Central memory CD8-positive, alpha-beta T cell (primary cell): ENCODE measurements at regions not wholly inside any gene's neighbourhood (a gene's known extent, or its start where the extent isn't known, plus 50 kb on each side); places are given as distances from the start of the nearest gene placed in this dataset.

ENCODE experiments used
- ATAC-seq: fragments of 150-1000 bp; cut with Tn5 transposase; replicated peaks from 2 replicates; pipeline ENCODE4 v1.10.0; 2022; ENCODE audit warnings: mild to moderate bottlenecking, moderate FRiP score, moderate number of reproducible peaks; ENCODE audit not compliant: poor library complexity, severe bottlenecking; ENCODE audit errors: extremely low read depth
- DNase-seq, 2 donors: peaks; one replicate each; pipeline ENCODE4 v3.0.0; 2021; ENCODE audit warnings: low spot score in 2 of 2
- H3K27ac Mint-ChIP-seq: one replicate; pipeline ENCODE4 v1.8.0; 2022; ENCODE audit warnings: low read depth, mild to moderate bottlenecking, moderate library complexity, mixed read lengths
- H3K27me3 Mint-ChIP-seq: one replicate; pipeline ENCODE4 v1.8.0; 2022; ENCODE audit warnings: mixed read lengths
- H3K36me3 Mint-ChIP-seq: one replicate; pipeline ENCODE4 v1.8.0; 2022; ENCODE audit warnings: mild to moderate bottlenecking, moderate library complexity, mixed read lengths; ENCODE audit not compliant: insufficient read depth
- H3K4me1 Mint-ChIP-seq: one replicate; pipeline ENCODE4 v1.8.0; 2022; ENCODE audit warnings: mixed read lengths
- H3K4me3 Mint-ChIP-seq: one replicate; pipeline ENCODE4 v1.8.0; 2022; ENCODE audit warnings: mild to moderate bottlenecking, moderate library complexity, mixed read lengths
- H3K9me3 Mint-ChIP-seq: one replicate; pipeline ENCODE4 v1.8.0; 2022; ENCODE audit warnings: mixed read lengths

- ATAC-seq = no peak
Measured at GRCh38 chr14:59087240-59087639, 101.2 kb upstream of the DAAM1 start.

DNA sequence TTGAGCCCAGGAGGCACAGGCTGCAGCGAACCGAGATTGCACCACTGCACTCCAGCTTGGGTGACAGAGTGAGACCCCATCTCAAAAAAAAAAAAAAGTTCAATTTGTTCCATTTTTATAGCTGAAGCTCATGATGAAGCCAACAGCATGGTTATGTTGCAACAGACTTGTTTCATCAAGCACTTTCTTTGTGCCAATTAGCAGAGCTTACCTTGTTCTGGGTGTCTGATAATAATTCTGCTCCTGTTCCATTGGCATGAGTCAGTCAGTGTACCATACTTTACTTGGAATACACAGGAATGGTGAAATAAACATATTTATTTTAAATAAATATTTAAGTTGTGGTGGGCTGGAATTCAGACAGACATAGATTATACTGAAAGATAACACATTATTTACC, 100.8 kb upstream of the DAAM1 start:
- Mint-ChIP-seq H3K27ac (no peak overlapping the region), H3K4me1 (no peaks in the 10 kb centered on the region), H3K36me3 (peaks cover 1% of the 10 kb centered on the region), H3K27me3 (peaks cover 27% of the 10 kb centered on the region), H3K4me3 (no peak overlapping the region), H3K9me3 (no peaks in the 10 kb centered on the region)
- no peak for DNase-seq
- ATAC-seq = no peak

More at GRCh38 chr14:59087240-59087639, 101.2 kb upstream of the DAAM1 start:
- DNase-seq = no peak
- Mint-ChIP-seq H3K4me1 (no peaks in the 10 kb centered on the region), H3K27me3 (peaks cover 23% of the 10 kb centered on the region), H3K36me3 (peaks cover 1% of the 10 kb centered on the region), H3K4me3 (no peak overlapping the region), H3K27ac (no peak overlapping the region), H3K9me3 (no peaks in the 10 kb centered on the region)

DNA sequence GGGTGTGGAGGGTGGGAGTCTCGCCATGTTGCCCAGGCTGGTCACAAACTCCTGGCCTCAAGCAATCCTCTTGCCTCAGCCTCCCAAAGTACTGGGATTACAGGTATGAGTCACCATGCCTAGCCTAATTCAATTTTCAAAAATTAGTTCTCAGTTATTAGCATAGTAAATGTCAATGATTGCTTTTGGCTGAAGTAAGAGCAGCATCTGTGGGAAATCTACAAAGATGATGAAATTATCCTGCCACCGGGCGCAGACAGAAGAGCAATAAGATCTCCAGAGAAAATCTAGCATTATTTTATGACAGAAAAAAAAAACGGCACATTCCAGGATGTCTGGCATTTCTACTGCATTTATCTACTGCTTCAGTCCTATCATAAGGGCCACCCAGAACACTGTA, 97.9 kb upstream of the DAAM1 start:
- Mint-ChIP-seq H3K9me3 (no peaks in the 10 kb centered on the region), H3K4me1 (no peaks in the 10 kb centered on the region), H3K27me3 (peaks cover 26% of the 10 kb centered on the region), H3K4me3 (no peak overlapping the region), H3K27ac (no peak overlapping the region), H3K36me3 (peaks cover under 1% of the 10 kb centered on the region)
- ATAC-seq (no peak), DNase-seq (no peak)

GRCh38 chr14:59091404-59091803, 97.1 kb upstream of the DAAM1 start:
- no peak for DNase-seq
- Mint-ChIP-seq H3K27ac (no peak overlapping the region), H3K4me1 (no peaks in the 10 kb centered on the region), H3K9me3 (no peaks in the 10 kb centered on the region), H3K4me3 (no peak overlapping the region), H3K36me3 (no peaks in the 10 kb centered on the region), H3K27me3 (peaks cover 26% of the 10 kb centered on the region)
- no peak for ATAC-seq

GRCh38 chr14:59091976-59092375, 96.5 kb upstream of the DAAM1 start:
- DNase-seq = no peak
- no peaks in the 10 kb centered on the region for H3K4me1 Mint-ChIP-seq
- ATAC-seq = no peak
- no peak overlapping the region for H3K4me3 Mint-ChIP-seq
- H3K9me3 Mint-ChIP-seq = no peaks in the 10 kb centered on the region
- no peaks in the 10 kb centered on the region for H3K36me3 Mint-ChIP-seq
- H3K27me3 Mint-ChIP-seq = peaks cover 26% of the 10 kb centered on the region
- H3K27ac Mint-ChIP-seq = no peak overlapping the region

GRCh38 chr14:59093902-59094301, 94.6 kb upstream of the DAAM1 start:
- no peaks in the 10 kb centered on the region for H3K9me3 Mint-ChIP-seq
- no peak for DNase-seq
- H3K36me3 Mint-ChIP-seq = no peaks in the 10 kb centered on the region
- H3K27ac Mint-ChIP-seq = no peak overlapping the region
- peaks cover 26% of the 10 kb centered on the region for H3K27me3 Mint-ChIP-seq
- H3K4me1 Mint-ChIP-seq = no peaks in the 10 kb centered on the region
- no peak for ATAC-seq
- no peak overlapping the region for H3K4me3 Mint-ChIP-seq

DNA sequence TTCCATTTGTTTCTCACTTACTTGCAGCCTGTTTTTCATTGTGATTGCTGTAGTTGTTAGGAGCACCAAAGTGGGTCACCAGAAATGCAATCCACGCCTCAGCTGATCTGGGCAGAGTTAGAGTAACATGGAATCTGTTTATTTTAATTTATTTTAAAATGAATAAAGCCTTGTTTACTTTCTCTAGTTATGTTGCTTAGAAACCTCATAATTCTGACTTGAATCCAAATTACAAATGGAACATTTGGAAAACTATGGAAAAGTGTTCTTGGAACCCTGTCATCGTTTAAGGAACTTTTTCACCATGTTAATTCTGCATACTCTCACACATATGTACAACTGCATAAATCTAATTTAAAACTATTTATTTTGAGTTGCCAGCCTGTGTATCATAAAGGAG, 92.2 kb upstream of the DAAM1 start:
- Mint-ChIP-seq H3K27me3 (peaks cover 33% of the 10 kb centered on the region), H3K9me3 (no peaks in the 10 kb centered on the region), H3K4me1 (no peaks in the 10 kb centered on the region), H3K27ac (no peak overlapping the region), H3K36me3 (no peaks in the 10 kb centered on the region), H3K4me3 (no peak overlapping the region)
- ATAC-seq (no peak), DNase-seq (no peak)

DNA sequence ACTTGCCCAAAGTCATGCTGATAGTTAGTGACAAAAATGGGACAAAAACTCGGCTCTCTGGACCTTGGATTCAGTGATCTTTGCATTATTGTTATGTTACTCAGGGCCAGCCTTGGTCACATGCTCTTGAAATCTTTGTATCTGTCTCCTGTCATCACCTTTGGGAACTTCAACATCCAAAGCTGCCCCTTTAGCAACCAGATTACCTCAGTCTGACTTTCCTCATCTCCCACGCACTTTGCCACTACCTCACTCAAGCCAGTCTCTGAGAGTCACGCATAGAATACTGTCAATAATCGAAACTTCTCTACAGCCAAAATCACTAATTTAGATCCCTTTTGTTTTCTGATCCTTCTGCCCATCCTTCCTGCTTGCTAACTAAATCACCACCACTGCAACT, 90.8 kb upstream of the DAAM1 start:
- Mint-ChIP-seq H3K9me3 (no peaks in the 10 kb centered on the region), H3K27ac (no peak overlapping the region), H3K27me3 (peaks cover 33% of the 10 kb centered on the region), H3K4me3 (no peak overlapping the region), H3K36me3 (no peaks in the 10 kb centered on the region), H3K4me1 (no peaks in the 10 kb centered on the region)
- DNase-seq (no peak), ATAC-seq (no peak)

DNA sequence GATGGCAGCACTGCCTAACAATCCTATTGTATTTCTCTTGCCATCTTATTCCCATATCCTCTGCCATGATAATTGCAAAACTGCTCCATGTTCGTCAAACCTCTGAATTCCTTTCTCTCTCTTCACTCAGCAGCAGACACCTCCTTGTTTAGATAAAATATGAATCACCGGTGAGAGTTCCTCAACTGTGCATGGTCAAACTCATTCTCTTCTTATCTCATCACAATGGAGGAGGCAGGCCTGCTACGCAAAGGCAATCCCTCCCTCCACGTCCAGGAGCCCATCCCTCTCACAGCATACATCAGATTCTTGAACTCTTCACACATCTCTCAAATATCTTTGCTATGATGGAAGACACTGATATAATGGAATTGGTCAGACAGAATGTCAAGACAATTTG, 90.1 kb upstream of the DAAM1 start:
- Mint-ChIP-seq H3K27me3 (peaks cover 27% of the 10 kb centered on the region), H3K27ac (no peak overlapping the region), H3K4me3 (no peak overlapping the region), H3K9me3 (no peaks in the 10 kb centered on the region), H3K36me3 (no peaks in the 10 kb centered on the region), H3K4me1 (no peaks in the 10 kb centered on the region)
- DNase-seq (no peak), ATAC-seq (no peak)

- H3K4me3 Mint-ChIP-seq = no peak overlapping the region
- no peak for DNase-seq
- no peak for ATAC-seq
- no peaks in the 10 kb centered on the region for H3K36me3 Mint-ChIP-seq
- H3K9me3 Mint-ChIP-seq = no peaks in the 10 kb centered on the region
- no peak overlapping the region for H3K27ac Mint-ChIP-seq
- peaks cover 24% of the 10 kb centered on the region for H3K27me3 Mint-ChIP-seq
- no peaks in the 10 kb centered on the region for H3K4me1 Mint-ChIP-seq
Measured at GRCh38 chr14:59100205-59100604, 88.3 kb upstream of the DAAM1 start.

DNA sequence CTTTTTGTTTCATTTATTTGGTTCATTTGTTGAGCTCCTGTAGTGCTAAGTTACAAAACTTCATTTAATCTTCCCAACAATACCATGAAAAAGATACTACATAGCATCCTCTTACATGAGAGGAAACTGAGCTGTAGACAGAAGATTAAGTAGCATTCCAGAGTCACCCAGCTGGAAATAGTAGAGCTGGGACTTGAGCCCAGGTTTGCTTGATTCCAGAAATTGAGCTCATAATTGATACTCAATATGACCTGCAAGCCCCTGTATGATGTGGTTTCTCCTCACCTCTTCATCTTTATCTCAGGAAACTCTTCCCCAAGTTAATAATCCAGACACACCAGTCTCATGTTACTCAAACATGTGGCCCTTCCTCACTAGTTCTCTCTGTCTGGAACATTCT, 87.0 kb upstream of the DAAM1 start:
- H3K4me1 Mint-ChIP-seq = no peaks in the 10 kb centered on the region
- no peak overlapping the region for H3K4me3 Mint-ChIP-seq
- peaks cover 36% of the 10 kb centered on the region for H3K27me3 Mint-ChIP-seq
- ATAC-seq = no peak
- H3K36me3 Mint-ChIP-seq = no peaks in the 10 kb centered on the region
- DNase-seq = no peak
- no peak overlapping the region for H3K27ac Mint-ChIP-seq
- H3K9me3 Mint-ChIP-seq = no peaks in the 10 kb centered on the region

DNA sequence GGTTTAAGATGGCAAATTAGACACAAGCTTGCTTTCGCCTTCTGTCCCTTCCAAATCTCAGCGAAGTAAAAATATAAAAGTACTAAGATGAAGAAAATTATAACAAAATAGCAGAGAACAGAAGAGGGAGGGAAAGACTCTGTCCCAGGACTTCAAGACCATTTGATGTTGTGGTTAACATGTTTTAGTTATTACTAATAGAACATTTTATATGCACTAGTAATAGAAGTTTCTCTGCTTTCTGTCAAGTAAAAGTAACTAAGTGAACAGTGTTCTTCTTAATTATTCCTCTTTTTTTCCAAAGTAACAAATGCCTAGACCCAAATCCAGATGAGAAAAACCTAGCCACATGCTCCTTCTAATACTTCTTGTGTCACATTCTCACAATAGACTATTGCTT, 85.1 kb upstream of the DAAM1 start:
- DNase-seq (no peak), ATAC-seq (no peak)
- Mint-ChIP-seq H3K4me1 (no peaks in the 10 kb centered on the region), H3K27me3 (peaks cover 54% of the 10 kb centered on the region), H3K36me3 (no peaks in the 10 kb centered on the region), H3K4me3 (no peak overlapping the region), H3K9me3 (no peaks in the 10 kb centered on the region), H3K27ac (no peak overlapping the region)

- Mint-ChIP-seq H3K27ac (no peak overlapping the region), H3K4me3 (no peak overlapping the region), H3K36me3 (no peaks in the 10 kb centered on the region), H3K9me3 (no peaks in the 10 kb centered on the region), H3K27me3 (peaks cover 46% of the 10 kb centered on the region), H3K4me1 (no peaks in the 10 kb centered on the region)
- no peak for DNase-seq
- no peak for ATAC-seq
Measured at GRCh38 chr14:59107819-59108218, 80.6 kb upstream of the DAAM1 start.

DNA sequence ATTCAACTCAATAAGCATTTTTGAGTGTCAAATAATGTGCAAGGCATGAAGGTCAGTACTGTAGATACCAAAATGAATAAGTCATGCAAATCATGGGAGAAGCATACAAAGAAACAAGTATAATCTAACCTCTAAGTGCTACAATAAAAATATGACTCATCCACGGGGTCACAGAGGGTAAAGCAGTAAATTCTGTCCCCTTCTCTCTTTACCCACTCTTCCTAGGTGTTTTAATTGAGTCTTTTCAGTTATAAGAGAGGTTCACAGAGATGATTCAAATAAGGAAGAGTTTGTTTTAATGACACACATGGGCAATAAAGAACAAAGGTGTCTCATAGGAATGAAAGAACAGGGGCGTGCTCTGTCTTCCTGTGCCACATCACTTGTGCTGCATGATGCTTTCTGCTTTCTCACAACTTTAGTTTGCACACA, 71.5 kb upstream of the DAAM1 start:
- no peak overlapping the region for H3K27ac Mint-ChIP-seq
- no peaks in the 10 kb centered on the region for H3K4me1 Mint-ChIP-seq
- H3K36me3 Mint-ChIP-seq = no peaks in the 10 kb centered on the region
- no peaks in the 10 kb centered on the region for H3K9me3 Mint-ChIP-seq
- H3K27me3 Mint-ChIP-seq = peaks cover 15% of the 10 kb centered on the region
- no peak for ATAC-seq
- H3K4me3 Mint-ChIP-seq = no peak overlapping the region
- DNase-seq = no peak
